Hepatocyte (in vitro differentiated cells): ENCODE measurements at regions not wholly inside any gene's neighbourhood (a gene's known extent, or its start where the extent isn't known, plus 50 kb on each side); places are given as distances from the start of the nearest gene placed in this dataset.

Source experiments
- CTCF ChIP-seq: fragments of 200-600 bp; sonication (generic); IDR thresholded peaks from 2 replicates; pipeline ENCODE4 v1.5.1; 2016; ENCODE audit warnings: antibody characterized with exemption, mild to moderate bottlenecking; ENCODE audit not compliant: poor library complexity
- EZH2 ChIP-seq: fragments of 200-600 bp; sonication (generic); IDR thresholded peaks from 2 replicates; pipeline ENCODE4 v1.6.1; 2016; ENCODE audit warnings: antibody characterized with exemption, mild to moderate bottlenecking, borderline replicate concordance

- TF ChIP-seq CTCF (no peak), EZH2 (no peak)
Observed at GRCh38 chr1:29499104-29499650, 262.9 kb downstream of the PTPRU start.
